GM23338 (cell line): ENCODE measurements at regions not wholly inside any gene's neighbourhood (a gene's known extent, or its start where the extent isn't known, plus 50 kb on each side); places are given as distances from the start of the nearest gene placed in this dataset.

ENCODE experiments used
- CREB1 ChIP-seq: fragments of 250-450 bp; sonication (Bioruptor Pico); IDR thresholded peaks from 2 replicates; pipeline ENCODE4 v1.5.0; 2020; ENCODE audit warnings: low read depth, mild to moderate bottlenecking, moderate library complexity
- CTCF ChIP-seq, 2 experiments: fragments of 200-600 bp in 1 of 2; sonication (generic) in 1 of 2; conservative IDR thresholded peaks; 2 replicates each; pipeline versions ENCODE4 v1.5.1 to v1.6.1; 2016 to 2017; ENCODE audit warnings: antibody characterized with exemption in 2 of 2, low read depth in 2 of 2, mild to moderate bottlenecking in 2 of 2, moderate library complexity in 1 of 2
- EZH2 ChIP-seq: fragments of 200-600 bp; sonication (generic); IDR thresholded peaks from one replicate; pipeline ENCODE4 v1.8.0; 2017; ENCODE audit warnings: antibody characterized with exemption, mild to moderate bottlenecking, low read depth; ENCODE audit not compliant: unreplicated experiment
- EZH2phosphoT487 ChIP-seq: fragments of 200-600 bp; sonication (generic); IDR thresholded peaks from one replicate; pipeline ENCODE4 v1.8.1; 2018; ENCODE audit warnings: antibody characterized with exemption; ENCODE audit not compliant: unreplicated experiment
- JUNB ChIP-seq: IDR thresholded peaks from one replicate; pipeline ENCODE4 v1.6.1; 2016; ENCODE audit warnings: antibody characterized with exemption; ENCODE audit not compliant: unreplicated experiment
- POLR2AphosphoS5 ChIP-seq: IDR thresholded peaks from 2 replicates; pipeline ENCODE4 v1.6.1; 2016; ENCODE audit warnings: antibody characterized with exemption, low read depth
- STAT1 ChIP-seq: IDR thresholded peaks from one replicate; pipeline ENCODE4 v1.6.1; 2016; ENCODE audit warnings: antibody characterized with exemption; ENCODE audit not compliant: unreplicated experiment
- ZNF114 ChIP-seq: fragments of 250-450 bp; sonication (Bioruptor Pico); IDR thresholded peaks from 2 replicates; pipeline ENCODE4 v1.5.0; 2020; ENCODE audit warnings: mild to moderate bottlenecking, moderate library complexity
- ZNF331 ChIP-seq: fragments of 250-450 bp; sonication (Bioruptor Pico); IDR thresholded peaks from 2 replicates; pipeline ENCODE4 v1.5.0; 2020; ENCODE audit warnings: low read depth, mild to moderate bottlenecking, moderate library complexity
- TF ChIP-seq, protein P1 (sequence below): IDR thresholded peaks from one replicate; pipeline ENCODE4 v1.6.1; 2018; ENCODE audit warnings: antibody characterized with exemption; ENCODE audit not compliant: unreplicated experiment
- TF ChIP-seq, protein P2 (sequence below): fragments of 250-450 bp; sonication (Bioruptor Pico); IDR thresholded peaks from 2 replicates; pipeline ENCODE4 v1.5.0; 2020; ENCODE audit warnings: mild to moderate bottlenecking, moderate library complexity

DNA sequence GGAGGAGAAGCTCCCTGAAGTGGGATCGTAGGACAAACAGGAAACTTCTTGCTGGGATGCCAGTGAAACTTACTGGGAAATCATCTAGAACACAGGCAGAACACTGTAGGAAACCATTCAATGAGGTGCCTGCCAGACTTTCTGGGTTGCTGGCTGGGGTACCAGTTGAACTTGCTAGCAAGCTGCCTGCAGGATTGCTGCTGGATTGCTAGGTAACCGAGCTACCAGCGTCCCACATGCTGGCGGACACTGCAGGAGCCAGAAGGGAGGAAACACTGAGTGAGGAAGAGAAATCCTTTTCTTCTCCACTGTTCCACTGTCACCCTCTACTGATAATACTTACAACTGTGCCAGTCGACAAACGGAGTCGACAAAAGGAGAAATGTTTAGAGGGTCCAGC, 91.3 kb upstream of the SLC35B3 start:
- TF ChIP-seq CTCF (conservative IDR thresholded peaks at IDR 0.05; ENCODE audit: low read depth in 2 of 2) (0 out of 4 replicates have a peak, but pooled peaks of 1 of the 2 experiments have one; percentile 7), POLR2AphosphoS5 (no peak), EZH2phosphoT487 (no peak), CREB1 (CRISPR knock-in tag) (no peak), EZH2 (no peak), JUNB (no peak), STAT1 (no peak), ZNF331 (CRISPR knock-in tag) (no peak), ZNF114 (CRISPR knock-in tag) (no peak)
- TF ChIP-seq, protein P1, sequence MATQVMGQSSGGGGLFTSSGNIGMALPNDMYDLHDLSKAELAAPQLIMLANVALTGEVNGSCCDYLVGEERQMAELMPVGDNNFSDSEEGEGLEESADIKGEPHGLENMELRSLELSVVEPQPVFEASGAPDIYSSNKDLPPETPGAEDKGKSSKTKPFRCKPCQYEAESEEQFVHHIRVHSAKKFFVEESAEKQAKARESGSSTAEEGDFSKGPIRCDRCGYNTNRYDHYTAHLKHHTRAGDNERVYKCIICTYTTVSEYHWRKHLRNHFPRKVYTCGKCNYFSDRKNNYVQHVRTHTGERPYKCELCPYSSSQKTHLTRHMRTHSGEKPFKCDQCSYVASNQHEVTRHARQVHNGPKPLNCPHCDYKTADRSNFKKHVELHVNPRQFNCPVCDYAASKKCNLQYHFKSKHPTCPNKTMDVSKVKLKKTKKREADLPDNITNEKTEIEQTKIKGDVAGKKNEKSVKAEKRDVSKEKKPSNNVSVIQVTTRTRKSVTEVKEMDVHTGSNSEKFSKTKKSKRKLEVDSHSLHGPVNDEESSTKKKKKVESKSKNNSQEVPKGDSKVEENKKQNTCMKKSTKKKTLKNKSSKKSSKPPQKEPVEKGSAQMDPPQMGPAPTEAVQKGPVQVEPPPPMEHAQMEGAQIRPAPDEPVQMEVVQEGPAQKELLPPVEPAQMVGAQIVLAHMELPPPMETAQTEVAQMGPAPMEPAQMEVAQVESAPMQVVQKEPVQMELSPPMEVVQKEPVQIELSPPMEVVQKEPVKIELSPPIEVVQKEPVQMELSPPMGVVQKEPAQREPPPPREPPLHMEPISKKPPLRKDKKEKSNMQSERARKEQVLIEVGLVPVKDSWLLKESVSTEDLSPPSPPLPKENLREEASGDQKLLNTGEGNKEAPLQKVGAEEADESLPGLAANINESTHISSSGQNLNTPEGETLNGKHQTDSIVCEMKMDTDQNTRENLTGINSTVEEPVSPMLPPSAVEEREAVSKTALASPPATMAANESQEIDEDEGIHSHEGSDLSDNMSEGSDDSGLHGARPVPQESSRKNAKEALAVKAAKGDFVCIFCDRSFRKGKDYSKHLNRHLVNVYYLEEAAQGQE = no peak
- TF ChIP-seq, protein P2, sequence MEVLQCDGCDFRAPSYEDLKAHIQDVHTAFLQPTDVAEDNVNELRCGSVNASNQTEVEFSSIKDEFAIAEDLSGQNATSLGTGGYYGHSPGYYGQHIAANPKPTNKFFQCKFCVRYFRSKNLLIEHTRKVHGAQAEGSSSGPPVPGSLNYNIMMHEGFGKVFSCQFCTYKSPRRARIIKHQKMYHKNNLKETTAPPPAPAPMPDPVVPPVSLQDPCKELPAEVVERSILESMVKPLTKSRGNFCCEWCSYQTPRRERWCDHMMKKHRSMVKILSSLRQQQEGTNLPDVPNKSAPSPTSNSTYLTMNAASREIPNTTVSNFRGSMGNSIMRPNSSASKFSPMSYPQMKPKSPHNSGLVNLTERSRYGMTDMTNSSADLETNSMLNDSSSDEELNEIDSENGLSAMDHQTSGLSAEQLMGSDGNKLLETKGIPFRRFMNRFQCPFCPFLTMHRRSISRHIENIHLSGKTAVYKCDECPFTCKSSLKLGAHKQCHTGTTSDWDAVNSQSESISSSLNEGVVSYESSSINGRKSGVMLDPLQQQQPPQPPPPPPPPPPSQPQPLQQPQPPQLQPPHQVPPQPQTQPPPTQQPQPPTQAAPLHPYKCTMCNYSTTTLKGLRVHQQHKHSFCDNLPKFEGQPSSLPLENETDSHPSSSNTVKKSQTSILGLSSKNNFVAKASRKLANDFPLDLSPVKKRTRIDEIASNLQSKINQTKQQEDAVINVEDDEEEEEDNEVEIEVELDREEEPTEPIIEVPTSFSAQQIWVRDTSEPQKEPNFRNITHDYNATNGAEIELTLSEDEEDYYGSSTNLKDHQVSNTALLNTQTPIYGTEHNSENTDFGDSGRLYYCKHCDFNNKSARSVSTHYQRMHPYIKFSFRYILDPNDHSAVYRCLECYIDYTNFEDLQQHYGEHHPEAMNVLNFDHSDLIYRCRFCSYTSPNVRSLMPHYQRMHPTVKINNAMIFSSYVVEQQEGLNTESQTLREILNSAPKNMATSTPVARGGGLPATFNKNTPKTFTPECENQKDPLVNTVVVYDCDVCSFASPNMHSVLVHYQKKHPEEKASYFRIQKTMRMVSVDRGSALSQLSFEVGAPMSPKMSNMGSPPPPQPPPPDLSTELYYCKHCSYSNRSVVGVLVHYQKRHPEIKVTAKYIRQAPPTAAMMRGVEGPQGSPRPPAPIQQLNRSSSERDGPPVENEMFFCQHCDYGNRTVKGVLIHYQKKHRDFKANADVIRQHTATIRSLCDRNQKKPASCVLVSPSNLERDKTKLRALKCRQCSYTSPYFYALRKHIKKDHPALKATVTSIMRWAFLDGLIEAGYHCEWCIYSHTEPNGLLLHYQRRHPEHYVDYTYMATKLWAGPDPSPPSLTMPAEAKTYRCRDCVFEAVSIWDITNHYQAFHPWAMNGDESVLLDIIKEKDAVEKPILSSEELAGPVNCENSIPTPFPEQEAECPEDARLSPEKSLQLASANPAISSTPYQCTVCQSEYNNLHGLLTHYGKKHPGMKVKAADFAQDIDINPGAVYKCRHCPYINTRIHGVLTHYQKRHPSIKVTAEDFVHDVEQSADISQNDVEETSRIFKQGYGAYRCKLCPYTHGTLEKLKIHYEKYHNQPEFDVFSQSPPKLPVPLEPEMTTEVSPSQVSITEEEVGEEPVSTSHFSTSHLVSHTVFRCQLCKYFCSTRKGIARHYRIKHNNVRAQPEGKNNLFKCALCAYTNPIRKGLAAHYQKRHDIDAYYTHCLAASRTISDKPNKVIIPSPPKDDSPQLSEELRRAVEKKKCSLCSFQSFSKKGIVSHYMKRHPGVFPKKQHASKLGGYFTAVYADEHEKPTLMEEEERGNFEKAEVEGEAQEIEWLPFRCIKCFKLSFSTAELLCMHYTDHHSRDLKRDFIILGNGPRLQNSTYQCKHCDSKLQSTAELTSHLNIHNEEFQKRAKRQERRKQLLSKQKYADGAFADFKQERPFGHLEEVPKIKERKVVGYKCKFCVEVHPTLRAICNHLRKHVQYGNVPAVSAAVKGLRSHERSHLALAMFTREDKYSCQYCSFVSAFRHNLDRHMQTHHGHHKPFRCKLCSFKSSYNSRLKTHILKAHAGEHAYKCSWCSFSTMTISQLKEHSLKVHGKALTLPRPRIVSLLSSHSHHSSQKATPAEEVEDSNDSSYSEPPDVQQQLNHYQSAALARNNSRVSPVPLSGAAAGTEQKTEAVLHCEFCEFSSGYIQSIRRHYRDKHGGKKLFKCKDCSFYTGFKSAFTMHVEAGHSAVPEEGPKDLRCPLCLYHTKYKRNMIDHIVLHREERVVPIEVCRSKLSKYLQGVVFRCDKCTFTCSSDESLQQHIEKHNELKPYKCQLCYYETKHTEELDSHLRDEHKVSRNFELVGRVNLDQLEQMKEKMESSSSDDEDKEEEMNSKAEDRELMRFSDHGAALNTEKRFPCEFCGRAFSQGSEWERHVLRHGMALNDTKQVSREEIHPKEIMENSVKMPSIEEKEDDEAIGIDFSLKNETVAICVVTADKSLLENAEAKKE (CRISPR knock-in tag) = no peak
